Effector memory CD8-positive, alpha-beta T cell (primary cell): ENCODE measurements at regions not wholly inside any gene's neighbourhood (a gene's known extent, or its start where the extent isn't known, plus 50 kb on each side); places are given as distances from the start of the nearest gene placed in this dataset.
"Not testable (repeated sequence)": the region's sequence is repeated elsewhere in the genome, so short reads cannot be mapped to it uniquely, and the experiment has no call there.

Experiments
- ATAC-seq: fragments of 150-1000 bp; cut with Tn5 transposase; replicated peaks from 2 replicates; pipeline ENCODE4 v1.10.0; 2021; ENCODE audit warnings: mild to moderate bottlenecking, moderate library complexity
- DNase-seq, 3 experiments: peaks; one replicate each; pipeline ENCODE4 v3.0.0; 2021
- H3K27ac Mint-ChIP-seq, 2 donors: one replicate each; pipeline ENCODE4 v1.8.0; 2022; ENCODE audit warnings: mild to moderate bottlenecking in 2 of 2, mixed read lengths in 2 of 2, moderate library complexity in 2 of 2
- H3K27me3 Mint-ChIP-seq, 2 donors: one replicate each; pipeline ENCODE4 v1.8.0; 2022; ENCODE audit warnings: mixed read lengths in 2 of 2
- H3K36me3 Mint-ChIP-seq: one replicate; pipeline ENCODE4 v1.8.0; 2022; ENCODE audit warnings: mild to moderate bottlenecking, moderate library complexity, mixed read lengths; ENCODE audit not compliant: insufficient read depth
- H3K4me1 Mint-ChIP-seq, 2 donors: one replicate each; pipeline ENCODE4 v1.8.0; 2022; ENCODE audit warnings: low read depth in 2 of 2, mixed read lengths in 2 of 2
- H3K4me3 Mint-ChIP-seq, 2 donors: one replicate each; pipeline ENCODE4 v1.8.0; 2022; ENCODE audit warnings: mild to moderate bottlenecking in 2 of 2, mixed read lengths in 2 of 2, moderate library complexity in 2 of 2
- H3K9me3 Mint-ChIP-seq, 2 donors: one replicate each; pipeline ENCODE4 v1.8.0; 2022; ENCODE audit warnings: mixed read lengths in 2 of 2

DNA sequence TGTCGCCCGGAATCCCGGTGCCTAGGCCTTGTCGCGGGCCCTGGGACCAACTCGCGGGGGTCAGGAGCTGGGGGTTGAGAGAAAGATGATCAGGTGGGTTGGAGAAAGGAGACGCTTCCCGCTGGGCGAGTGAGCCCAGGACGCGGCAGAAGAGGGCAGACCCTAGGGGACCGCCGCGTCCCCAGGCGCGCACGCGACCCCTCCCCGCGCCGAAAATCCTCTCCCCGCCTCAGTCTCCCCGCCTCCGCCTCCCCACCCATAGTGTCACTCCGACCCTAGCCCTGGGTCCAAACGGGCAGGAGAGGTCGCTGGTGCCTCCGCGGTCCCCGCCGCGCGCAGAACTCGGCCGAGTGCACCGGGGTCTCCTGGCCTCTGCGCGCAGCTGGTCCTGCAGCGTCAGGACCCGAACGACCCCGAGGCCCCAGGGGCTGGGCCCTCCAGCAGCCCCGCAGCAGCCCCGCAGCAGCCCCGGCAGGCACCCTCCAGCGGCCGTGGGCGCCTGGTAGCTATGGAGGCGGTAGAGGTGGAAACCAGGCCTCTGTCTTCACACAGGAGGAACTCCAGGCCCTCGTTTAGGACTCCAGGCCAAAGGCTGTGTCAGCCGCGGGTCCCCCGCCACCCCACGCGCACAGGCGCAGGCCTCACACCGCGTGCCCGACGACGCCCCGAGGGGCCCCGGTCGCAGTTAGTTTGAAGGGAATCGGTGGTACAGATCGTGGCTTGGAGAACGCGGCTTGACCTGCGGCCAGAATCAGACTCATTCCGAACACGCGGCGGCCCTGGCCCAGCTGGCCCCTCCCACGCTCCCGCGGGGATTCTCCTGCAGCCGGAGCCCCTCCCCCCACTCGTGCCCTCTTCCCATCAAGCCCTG is 60.1 kb upstream of the EIF5 start:
- Mint-ChIP-seq H3K4me3 (no peak overlapping the region), H3K36me3 (no peaks in the 10 kb centered on the region), H3K27ac (no peak overlapping the region), H3K9me3 (no peaks in the 10 kb centered on the region), H3K27me3 (peaks cover 59 to 63% of the 10 kb centered on the region in 2 donors), H3K4me1 (peaks cover 0 to 2% of the 10 kb centered on the region in 2 donors)
- ATAC-seq (no peak), DNase-seq (no peak)

DNA sequence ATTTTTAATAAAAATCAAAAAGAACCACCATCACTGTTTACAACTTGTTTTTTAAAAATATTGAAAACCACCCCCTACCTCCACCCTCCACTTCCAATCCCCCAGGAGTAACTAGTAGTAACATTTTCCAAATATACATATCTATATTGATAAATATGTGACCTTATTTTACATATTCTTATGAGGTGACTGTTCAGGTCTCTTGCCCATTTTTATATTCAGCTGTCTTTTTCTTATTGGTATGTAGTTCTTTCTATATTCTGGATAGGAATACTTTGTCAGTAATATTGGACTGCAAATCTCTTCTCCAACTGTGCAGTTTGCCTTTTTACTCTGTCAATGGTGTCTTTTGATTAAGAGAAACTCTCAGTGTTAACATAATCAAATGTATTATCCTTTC is 59.0 kb upstream of the EIF5 start:
- H3K27me3 Mint-ChIP-seq, result peaks cover 51 to 60% of the 10 kb centered on the region in 2 donors
- no peak for DNase-seq
- ATAC-seq, result no peak

DNA sequence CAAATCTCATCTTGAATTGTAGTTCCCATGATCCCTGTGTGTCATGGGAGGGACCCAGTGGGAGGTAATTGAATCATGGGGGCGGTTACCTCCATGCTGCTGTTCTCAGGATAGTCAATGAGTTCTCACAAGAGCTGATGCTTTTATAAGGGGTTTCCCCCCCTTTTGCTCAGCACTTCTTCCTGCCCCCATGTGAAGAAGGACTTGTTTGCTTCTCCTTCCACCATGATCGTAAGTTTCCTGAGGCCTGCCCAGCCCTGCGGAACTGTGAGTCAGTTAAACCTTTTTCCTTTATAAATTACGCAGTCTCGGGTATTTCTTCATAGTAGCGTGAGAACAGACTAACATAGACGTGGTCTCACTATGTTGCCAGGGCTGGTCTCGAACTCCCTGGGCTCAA is 56.1 kb upstream of the EIF5 start:
- H3K27me3 Mint-ChIP-seq, result peaks cover 46 to 65% of the 10 kb centered on the region in 2 donors
- H3K9me3 Mint-ChIP-seq, result no peaks in the 10 kb centered on the region
- no peak overlapping the region for H3K4me3 Mint-ChIP-seq
- ATAC-seq (no peak), DNase-seq (no peak)
- H3K27ac Mint-ChIP-seq, result no peak overlapping the region
- H3K36me3 Mint-ChIP-seq, result no peaks in the 10 kb centered on the region
- H3K4me1 Mint-ChIP-seq, result no peaks in the 10 kb centered on the region

More for the DNA sequence above, 59.0 kb upstream of the EIF5 start:
- Mint-ChIP-seq H3K27ac (no peak overlapping the region), H3K36me3 (no peaks in the 10 kb centered on the region), H3K9me3 (no peaks in the 10 kb centered on the region), H3K4me1 (peaks cover 0 to 2% of the 10 kb centered on the region in 2 donors), H3K4me3 (no peak overlapping the region)

DNA sequence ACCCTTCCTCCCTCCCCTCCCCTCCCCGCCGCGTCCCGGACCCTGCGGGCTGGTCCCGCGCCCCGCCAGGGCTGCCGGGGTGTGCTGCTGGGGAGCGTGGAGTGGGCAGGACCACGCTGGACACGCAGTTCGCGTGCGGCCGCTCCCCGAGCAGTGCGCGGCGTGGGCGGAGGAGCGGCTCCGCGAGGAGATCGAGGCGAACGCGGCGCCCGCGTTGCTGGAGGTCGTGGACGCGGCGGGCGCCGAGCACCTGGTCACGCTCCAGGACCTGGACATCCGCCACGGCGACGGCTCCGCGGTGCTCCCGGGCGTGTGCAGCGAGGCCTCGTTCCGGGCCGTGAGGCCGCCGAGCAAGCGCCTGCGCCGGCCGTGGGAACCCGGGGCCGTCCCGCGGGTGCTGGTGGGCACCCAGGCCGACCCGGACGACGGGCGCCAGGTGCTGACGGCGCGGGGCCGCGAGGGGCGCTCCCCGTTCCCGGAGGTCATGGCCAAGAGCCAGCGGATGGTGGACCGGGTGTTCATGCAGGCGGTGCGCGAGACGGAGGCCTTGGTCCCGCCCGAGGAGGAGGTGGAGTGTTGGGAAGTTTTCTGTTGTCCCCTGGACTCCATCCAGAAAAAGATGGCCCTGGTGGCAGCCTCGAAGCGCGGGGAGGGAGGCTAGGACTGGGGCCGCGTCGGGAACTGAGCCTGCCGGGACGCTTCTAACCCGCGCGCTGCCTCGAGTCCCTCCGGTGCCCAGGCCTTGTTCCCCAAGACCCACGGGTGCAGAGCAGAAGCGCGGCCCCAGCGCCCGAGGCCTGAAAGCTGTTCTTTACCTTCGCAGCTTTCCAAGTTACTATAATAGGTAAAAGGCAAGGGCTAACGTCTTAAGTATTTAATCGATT is 54.7 kb upstream of the EIF5 start:
- peaks cover 57 to 79% of the 10 kb centered on the region in 2 donors for H3K27me3 Mint-ChIP-seq
- H3K36me3 Mint-ChIP-seq, result no peaks in the 10 kb centered on the region
- ATAC-seq (no peak), DNase-seq (no peak)
- H3K4me1 Mint-ChIP-seq, result no peaks in the 10 kb centered on the region
- H3K9me3 Mint-ChIP-seq, result no peaks in the 10 kb centered on the region
- no peak overlapping the region for H3K27ac Mint-ChIP-seq
- H3K4me3 Mint-ChIP-seq, result peak overlapping the region in 1 of 2 donors; percentile 54

DNA sequence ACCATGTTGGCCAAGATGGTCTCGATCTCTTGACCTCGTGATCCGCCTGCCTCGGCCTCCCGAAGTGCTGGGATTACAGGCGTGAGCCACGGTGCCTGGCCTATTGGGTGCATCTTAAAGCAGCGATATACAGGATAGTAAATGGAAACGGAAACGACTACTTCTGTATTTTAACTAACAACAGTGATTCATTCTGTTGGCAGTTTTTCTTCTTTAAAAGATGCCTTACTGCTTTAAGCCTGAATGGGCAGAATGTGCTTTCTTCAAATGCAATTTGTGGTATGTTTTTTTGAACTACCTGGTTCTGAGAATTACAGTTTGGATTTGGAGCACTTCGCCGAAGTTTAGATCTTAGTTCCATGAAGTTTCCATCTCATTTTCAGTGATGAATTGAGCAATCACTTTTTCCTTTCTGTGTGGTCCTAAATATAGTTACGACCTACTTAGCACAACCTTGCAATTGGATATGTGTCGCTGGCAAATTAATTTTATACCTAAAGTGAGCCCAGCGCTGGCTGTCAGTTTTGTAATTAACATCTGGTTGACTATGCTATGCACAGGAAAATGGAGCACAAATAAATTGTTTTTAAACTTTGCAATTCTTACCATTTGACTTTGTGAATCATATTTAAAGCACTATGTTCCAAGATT is 53.6 kb upstream of the EIF5 start:
- no peak for DNase-seq
- Mint-ChIP-seq H3K4me1 (no peaks in the 10 kb centered on the region), H3K36me3 (no peaks in the 10 kb centered on the region), H3K9me3 (no peaks in the 10 kb centered on the region), H3K27me3 (peaks cover 58 to 79% of the 10 kb centered on the region in 2 donors), H3K4me3 (no peak overlapping the region), H3K27ac (no peak overlapping the region)
- ATAC-seq, result no peak

DNA sequence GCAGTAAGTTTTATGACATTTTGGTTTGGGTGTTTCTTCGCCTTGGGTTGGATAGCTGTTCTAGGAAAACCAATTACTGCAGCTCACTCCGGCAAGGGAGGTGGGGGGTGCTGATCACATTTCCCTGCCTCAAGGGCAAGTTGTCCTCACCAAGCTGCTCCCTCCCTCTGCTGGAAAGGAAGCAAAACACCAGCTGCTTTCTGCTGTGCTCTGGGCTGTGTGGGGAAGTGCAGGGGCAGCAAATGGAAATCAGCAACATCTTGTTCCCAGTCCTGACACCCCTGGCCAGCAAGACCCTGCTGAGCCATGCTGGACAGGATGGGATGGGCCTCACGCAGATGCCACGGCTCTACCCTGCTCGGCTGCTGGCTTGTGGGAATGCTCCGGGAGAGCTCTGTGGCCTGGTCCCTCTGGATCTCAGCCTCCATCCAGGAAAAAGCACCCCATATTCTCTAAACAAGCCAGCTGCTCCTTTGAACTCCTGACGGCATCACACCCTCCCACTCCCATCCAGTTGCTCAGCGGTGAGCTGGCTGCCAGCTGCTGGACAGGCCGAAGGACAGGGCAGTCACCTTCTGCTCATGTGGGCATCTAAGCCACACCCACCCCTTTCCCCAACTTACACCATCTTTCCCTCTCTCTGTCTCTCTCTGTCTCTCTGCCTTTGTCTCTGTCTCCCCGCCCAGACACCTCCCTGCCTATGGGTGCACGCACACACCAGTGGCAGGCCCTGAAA is 52.4 kb upstream of the EIF5 start:
- Mint-ChIP-seq H3K4me3 (no peak overlapping the region), H3K27me3 (peaks cover 58 to 85% of the 10 kb centered on the region in 2 donors), H3K9me3 (no peaks in the 10 kb centered on the region), H3K36me3 (no peaks in the 10 kb centered on the region), H3K27ac (no peak overlapping the region), H3K4me1 (no peaks in the 10 kb centered on the region)
- DNase-seq (no peak), ATAC-seq (no peak)

DNA sequence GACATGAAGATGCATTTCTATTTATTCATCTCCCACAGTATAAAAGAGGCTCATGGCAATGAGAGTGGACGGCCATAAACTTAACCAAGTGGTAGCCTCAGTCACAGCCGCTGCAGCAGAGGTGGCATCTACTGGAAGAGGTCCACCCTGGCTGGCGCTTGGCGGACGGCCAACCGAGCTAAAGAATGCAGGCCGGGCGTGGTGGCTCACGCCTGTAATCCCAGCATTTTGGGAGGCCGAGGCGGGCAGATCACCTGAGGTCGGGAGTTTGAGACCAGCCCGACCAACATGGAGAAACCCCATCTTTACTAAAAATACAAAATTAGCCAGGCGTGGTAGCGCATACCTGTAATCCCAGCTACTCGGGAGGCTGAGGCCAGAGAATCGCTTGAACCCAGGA is 51.7 kb upstream of the EIF5 start:
- H3K4me3 Mint-ChIP-seq, ATAC-seq, H3K27ac Mint-ChIP-seq, H3K36me3 Mint-ChIP-seq, DNase-seq, H3K9me3 Mint-ChIP-seq, H3K4me1 Mint-ChIP-seq: not testable (repeated sequence)
- H3K27me3 Mint-ChIP-seq, result peaks cover 55 to 92% of the 10 kb centered on the region in 2 donors

DNA sequence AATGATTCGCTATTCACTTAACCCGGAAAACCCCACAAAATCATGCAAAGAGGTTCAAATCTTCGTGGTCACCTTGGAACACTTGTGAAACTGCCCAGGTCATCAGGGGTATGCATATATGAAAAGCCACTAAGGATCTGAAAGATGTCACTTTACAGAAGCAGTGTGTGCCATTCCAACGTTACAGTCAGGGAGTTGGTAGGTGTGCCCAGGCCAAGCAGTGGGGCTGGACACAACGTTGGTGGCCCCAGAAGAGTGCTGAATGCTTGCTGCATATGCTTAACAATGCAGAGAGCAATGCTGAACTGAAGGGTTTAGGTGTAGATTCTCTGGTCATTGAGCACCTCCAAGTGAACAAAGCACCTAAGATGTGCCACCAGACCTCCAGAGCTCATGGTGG is 51.1 kb upstream of the EIF5 start:
- Mint-ChIP-seq H3K36me3 (no peaks in the 10 kb centered on the region), H3K27me3 (peaks cover 58 to 93% of the 10 kb centered on the region in 2 donors), H3K27ac (no peak overlapping the region), H3K4me3 (no peak overlapping the region), H3K4me1 (no peaks in the 10 kb centered on the region), H3K9me3 (no peaks in the 10 kb centered on the region)
- ATAC-seq (no peak), DNase-seq (no peak)

DNA sequence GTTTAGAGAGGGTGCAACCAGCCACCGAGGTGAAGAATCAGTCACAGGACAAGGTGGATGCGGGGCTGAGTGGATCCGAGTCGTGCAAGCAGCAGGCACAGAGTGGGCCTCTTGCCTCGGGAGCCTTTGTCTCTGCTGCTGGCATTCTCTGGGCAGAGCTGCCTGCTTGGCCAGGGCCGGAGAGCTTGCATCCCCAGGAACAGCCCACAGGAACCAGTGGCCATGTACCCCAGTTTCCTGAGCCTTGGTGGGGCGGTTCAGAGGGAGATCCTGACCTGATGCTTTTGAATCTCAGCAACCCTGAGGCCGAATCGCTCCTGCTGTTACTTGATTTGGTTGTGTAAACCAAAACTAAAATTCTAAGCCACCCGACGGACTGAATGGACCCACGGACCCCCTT is 50.1 kb upstream of the EIF5 start:
- ATAC-seq (no peak), DNase-seq (no peak)
- Mint-ChIP-seq H3K27ac (no peak overlapping the region), H3K27me3 (peaks cover 61 to 96% of the 10 kb centered on the region in 2 donors), H3K4me1 (no peaks in the 10 kb centered on the region), H3K36me3 (no peaks in the 10 kb centered on the region), H3K4me3 (no peak overlapping the region), H3K9me3 (no peaks in the 10 kb centered on the region)
